ENCODE measurements at regions not wholly inside any gene's neighbourhood (a gene's known extent, or its start where the extent isn't known, plus 50 kb on each side); places are given as distances from the start of the nearest gene placed in this dataset.

DNA sequence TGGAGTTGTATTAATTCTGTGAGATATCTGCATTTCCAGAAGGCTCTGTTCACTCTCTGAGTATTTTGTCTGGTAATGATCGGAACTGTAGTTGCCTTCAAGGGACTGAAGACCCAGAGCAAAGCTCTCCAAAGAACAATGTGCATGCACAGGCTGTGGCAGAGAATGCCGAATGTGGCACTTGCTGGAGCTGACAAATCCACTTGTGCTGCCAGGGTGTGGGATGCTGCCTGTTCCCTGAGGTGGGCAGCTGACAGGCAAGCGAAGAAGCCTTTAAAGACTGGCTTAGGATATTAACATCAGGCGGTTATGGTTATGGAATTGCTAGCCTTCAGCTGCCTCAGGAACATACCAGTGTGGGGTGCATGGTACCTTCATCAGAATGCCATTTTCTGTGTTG lies 419.9 kb upstream of the ATP2B1 start:
- Mint-ChIP-seq H3K4me1 (ENCODE audit: low read depth) (peaks cover 24% of the 10 kb centered on the region), H3K4me3 (no peak overlapping the region), H3K9me3 (no peaks in the 10 kb centered on the region; the same call in 1 of the 2 replicates), H3K27ac (no peak overlapping the region), H3K36me3 (ENCODE audit: low read depth) (no peaks in the 10 kb centered on the region), H3K27me3 (ENCODE audit: insufficient read depth) (peaks cover 4% of the 10 kb centered on the region)
- DNase-seq = no peak
- TF ChIP-seq, protein P1, sequence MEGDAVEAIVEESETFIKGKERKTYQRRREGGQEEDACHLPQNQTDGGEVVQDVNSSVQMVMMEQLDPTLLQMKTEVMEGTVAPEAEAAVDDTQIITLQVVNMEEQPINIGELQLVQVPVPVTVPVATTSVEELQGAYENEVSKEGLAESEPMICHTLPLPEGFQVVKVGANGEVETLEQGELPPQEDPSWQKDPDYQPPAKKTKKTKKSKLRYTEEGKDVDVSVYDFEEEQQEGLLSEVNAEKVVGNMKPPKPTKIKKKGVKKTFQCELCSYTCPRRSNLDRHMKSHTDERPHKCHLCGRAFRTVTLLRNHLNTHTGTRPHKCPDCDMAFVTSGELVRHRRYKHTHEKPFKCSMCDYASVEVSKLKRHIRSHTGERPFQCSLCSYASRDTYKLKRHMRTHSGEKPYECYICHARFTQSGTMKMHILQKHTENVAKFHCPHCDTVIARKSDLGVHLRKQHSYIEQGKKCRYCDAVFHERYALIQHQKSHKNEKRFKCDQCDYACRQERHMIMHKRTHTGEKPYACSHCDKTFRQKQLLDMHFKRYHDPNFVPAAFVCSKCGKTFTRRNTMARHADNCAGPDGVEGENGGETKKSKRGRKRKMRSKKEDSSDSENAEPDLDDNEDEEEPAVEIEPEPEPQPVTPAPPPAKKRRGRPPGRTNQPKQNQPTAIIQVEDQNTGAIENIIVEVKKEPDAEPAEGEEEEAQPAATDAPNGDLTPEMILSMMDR (IDR thresholded peaks at IDR 0.05) = no peak

DNA sequence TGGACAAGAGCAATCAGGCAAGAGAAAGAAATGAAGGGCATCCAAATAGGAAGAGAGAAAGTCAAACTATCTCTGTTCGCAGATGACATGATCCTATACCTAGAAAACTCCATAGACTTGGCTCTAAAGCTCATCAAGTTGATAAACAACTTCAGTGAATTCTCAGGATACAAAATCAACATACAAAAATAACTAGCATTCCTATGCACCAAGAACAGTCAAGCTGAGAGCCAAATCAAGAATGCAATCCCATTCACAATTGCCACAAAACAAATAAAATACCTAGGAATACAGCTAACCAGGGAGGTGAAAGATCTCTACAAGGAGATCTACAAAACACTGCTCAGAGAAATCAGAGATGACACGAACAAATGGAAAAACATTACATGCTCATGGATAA lies 417.5 kb upstream of the ATP2B1 start:
- TF ChIP-seq, protein P1 (IDR thresholded peaks at IDR 0.05) = no peak
- Mint-ChIP-seq H3K27me3 (ENCODE audit: insufficient read depth) (peaks cover 4% of the 10 kb centered on the region; the same call in 1 of the 2 replicates), H3K27ac (no peak overlapping the region), H3K9me3 (peaks cover 4% of the 10 kb centered on the region), H3K4me1 (ENCODE audit: low read depth) (peaks cover 24% of the 10 kb centered on the region), H3K36me3 (ENCODE audit: low read depth) (peaks cover 3% of the 10 kb centered on the region; the same call in 1 of the 2 replicates), H3K4me3 (no peak overlapping the region)
- DNase-seq = peak; percentile 21

DNA sequence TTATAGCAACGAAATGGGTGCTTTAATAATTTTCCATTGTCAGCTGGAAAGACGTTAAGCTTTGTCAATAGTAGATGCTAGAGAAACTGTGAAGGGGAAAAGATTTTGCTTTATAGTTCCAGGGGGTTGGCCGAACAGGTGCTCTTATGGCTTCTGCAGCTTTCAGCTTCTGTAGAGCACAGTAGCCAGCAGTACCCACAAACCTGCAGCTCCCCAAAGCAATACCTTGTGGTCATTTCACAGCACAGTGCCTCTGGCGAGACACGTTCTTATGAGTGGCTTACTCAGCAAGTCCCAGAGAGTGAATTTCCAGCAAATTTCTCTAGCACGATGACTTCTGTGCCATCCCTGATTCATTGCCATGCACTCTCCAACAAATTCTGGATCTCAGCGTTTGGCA lies 416.3 kb upstream of the ATP2B1 start:
- TF ChIP-seq, protein P1 (IDR thresholded peaks at IDR 0.05) = no peak
- H3K4me1 Mint-ChIP-seq (ENCODE audit: low read depth) = peaks cover 24% of the 10 kb centered on the region
- H3K27ac Mint-ChIP-seq = no peak overlapping the region
- no peaks in the 10 kb centered on the region for H3K27me3 Mint-ChIP-seq (ENCODE audit: insufficient read depth)
- peaks cover 16% of the 10 kb centered on the region for H3K9me3 Mint-ChIP-seq
- no peak overlapping the region for H3K4me3 Mint-ChIP-seq
- no peak for DNase-seq
- H3K36me3 Mint-ChIP-seq (ENCODE audit: low read depth) = peaks cover 15% of the 10 kb centered on the region; the same call in 1 of the 2 replicates

DNA sequence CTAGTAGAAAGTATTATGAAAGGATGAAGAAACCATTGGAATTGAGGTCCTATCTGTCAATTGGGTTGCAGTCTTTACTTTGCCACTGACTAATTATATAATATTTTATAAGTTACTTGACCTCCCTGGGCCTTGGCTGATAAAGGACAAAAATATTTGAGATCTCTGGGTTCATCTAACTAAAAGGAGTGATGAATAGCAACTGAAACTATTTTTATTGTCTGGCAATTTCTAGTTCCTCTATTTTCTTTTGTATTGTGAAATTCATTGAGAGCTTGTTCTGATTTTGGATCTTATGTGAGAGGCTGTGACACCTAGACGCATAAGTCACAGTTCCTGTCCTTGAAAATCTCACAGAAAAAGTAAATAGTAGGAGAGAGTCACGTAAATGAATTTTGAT lies 415.7 kb upstream of the ATP2B1 start:
- TF ChIP-seq, protein P1 (IDR thresholded peaks at IDR 0.05) = no peak
- Mint-ChIP-seq H3K9me3 (peaks cover 16% of the 10 kb centered on the region), H3K27ac (no peak overlapping the region), H3K36me3 (ENCODE audit: low read depth) (peaks cover 18% of the 10 kb centered on the region; the same call in 1 of the 2 replicates), H3K4me1 (ENCODE audit: low read depth) (peaks cover 24% of the 10 kb centered on the region), H3K4me3 (no peak overlapping the region), H3K27me3 (ENCODE audit: insufficient read depth) (no peaks in the 10 kb centered on the region)
- DNase-seq = peak; percentile 14

DNA sequence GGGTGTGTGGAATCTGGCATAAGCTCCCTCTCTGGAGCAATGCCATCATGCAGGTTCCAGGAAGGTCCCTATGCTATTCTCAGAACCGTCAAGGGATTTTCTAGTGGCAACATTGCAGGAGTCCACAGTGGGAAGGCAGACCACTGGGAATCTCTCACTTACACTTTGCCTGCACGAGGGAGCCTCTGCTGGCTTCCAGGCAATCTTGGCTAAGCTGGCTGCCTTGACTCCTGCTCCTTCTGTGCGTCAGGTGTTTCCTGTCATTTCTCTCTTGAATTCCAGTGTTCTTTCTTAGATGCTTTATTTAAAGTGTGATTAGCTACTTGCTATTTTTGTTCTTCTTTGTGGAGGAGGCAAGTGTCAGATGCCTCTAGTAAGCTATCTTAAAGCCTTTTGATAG lies 414.0 kb upstream of the ATP2B1 start:
- Mint-ChIP-seq H3K36me3 (ENCODE audit: low read depth) (peaks cover 18% of the 10 kb centered on the region; the same call in 1 of the 2 replicates), H3K27ac (no peak overlapping the region), H3K9me3 (peaks cover 16% of the 10 kb centered on the region), H3K4me1 (ENCODE audit: low read depth) (peaks cover 24% of the 10 kb centered on the region), H3K27me3 (ENCODE audit: insufficient read depth) (no peaks in the 10 kb centered on the region), H3K4me3 (no peak overlapping the region)
- DNase-seq = no peak
- TF ChIP-seq, protein P1 (IDR thresholded peaks at IDR 0.05) = no peak

DNA sequence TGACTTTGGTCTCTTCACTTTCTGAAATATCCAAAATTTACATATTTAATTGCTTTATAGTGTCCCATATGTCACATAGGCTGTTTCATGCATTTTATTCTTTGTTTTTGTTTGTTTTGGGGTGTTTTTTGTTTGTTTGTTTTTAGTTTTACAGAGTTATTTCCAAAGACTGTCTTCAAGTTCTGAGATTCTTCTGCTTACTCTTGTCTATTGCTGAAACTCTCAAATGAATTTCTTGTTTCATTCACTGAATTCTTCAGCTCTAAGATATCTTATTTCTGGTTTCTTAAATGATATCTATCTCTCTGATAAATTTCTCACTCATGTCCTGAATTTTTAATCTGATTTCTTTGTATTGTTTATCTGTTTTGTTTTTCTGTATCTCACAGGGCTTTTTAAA lies 412.0 kb upstream of the ATP2B1 start:
- TF ChIP-seq, protein P1 (IDR thresholded peaks at IDR 0.05) = no peak
- H3K9me3 Mint-ChIP-seq = peaks cover 16% of the 10 kb centered on the region
- peaks cover 18% of the 10 kb centered on the region; the same call in 1 of the 2 replicates for H3K36me3 Mint-ChIP-seq (ENCODE audit: low read depth)
- no peaks in the 10 kb centered on the region for H3K27me3 Mint-ChIP-seq (ENCODE audit: insufficient read depth)
- peaks cover 16% of the 10 kb centered on the region for H3K4me1 Mint-ChIP-seq (ENCODE audit: low read depth)
- no peak for DNase-seq
- no peak overlapping the region for H3K4me3 Mint-ChIP-seq
- no peak overlapping the region for H3K27ac Mint-ChIP-seq
